GM23248 (cell line): ENCODE measurements at regions not wholly inside any gene's neighbourhood (a gene's known extent, or its start where the extent isn't known, plus 50 kb on each side); places are given as distances from the start of the nearest gene placed in this dataset.

Experiments used
- DNase-seq: peaks from one replicate; pipeline ENCODE4 v3.0.0-alpha.2; 2015
- H2AFZ ChIP-seq: fragments of 200-600 bp; sonication (generic); 2 replicates; pipeline ENCODE4 v1.6.1; 2016; ENCODE audit warnings: antibody characterized with exemption
- H3F3A ChIP-seq: fragments of 200-600 bp; sonication (generic); 2 replicates; pipeline ENCODE4 v1.6.1; 2016; ENCODE audit warnings: mild to moderate bottlenecking, antibody characterized with exemption, mixed run types; ENCODE audit not compliant: insufficient read depth
- H3K27ac ChIP-seq: fragments of 200-600 bp; sonication (generic); 2 replicates; pipeline ENCODE4 v1.5.1; 2016; ENCODE audit warnings: mild to moderate bottlenecking
- H3K27me3 ChIP-seq: fragments of 200-600 bp; sonication (generic); replicated peaks from 2 replicates; pipeline ENCODE4 v1.6.1; 2016; ENCODE audit warnings: mild to moderate bottlenecking; ENCODE audit not compliant: insufficient read depth
- H3K36me3 ChIP-seq: fragments of 200-600 bp; sonication (generic); 2 replicates; pipeline ENCODE4 v1.6.1; 2016; ENCODE audit warnings: low read depth, mild to moderate bottlenecking
- H3K4me1 ChIP-seq: fragments of 200-600 bp; sonication (generic); 2 replicates; pipeline ENCODE4 v1.6.1; 2016; ENCODE audit warnings: mild to moderate bottlenecking; ENCODE audit not compliant: insufficient read depth
- H3K4me2 ChIP-seq: fragments of 200-600 bp; sonication (generic); one replicate; pipeline ENCODE4 v1.6.1; 2016; ENCODE audit warnings: mild to moderate bottlenecking; ENCODE audit not compliant: unreplicated experiment
- H3K4me3 ChIP-seq: fragments of 200-600 bp; sonication (generic); 2 replicates; pipeline ENCODE4 v1.5.1; 2016; ENCODE audit warnings: mild to moderate bottlenecking
- H3K79me2 ChIP-seq: fragments of 200-600 bp; sonication (generic); 2 replicates; pipeline ENCODE4 v1.6.1; 2016; ENCODE audit warnings: mild to moderate bottlenecking; ENCODE audit not compliant: insufficient read depth
- H3K9ac ChIP-seq: fragments of 200-600 bp; sonication (generic); 2 replicates; pipeline ENCODE4 v1.6.1; 2016; ENCODE audit warnings: mild to moderate bottlenecking
- H3K9me2 ChIP-seq: fragments of 200-600 bp; sonication (generic); 2 replicates; pipeline ENCODE4 v1.6.1; 2016; ENCODE audit warnings: mixed run types, mild to moderate bottlenecking, moderate library complexity; ENCODE audit not compliant: insufficient read depth
- H3K9me3 ChIP-seq: fragments of 200-600 bp; sonication (generic); one replicate; pipeline ENCODE4 v1.6.1; 2017; ENCODE audit warnings: low read depth
- H4K20me1 ChIP-seq: fragments of 200-600 bp; sonication (generic); 2 replicates; pipeline ENCODE4 v1.6.0; 2016; ENCODE audit not compliant: insufficient read depth
- EZH2 ChIP-seq: fragments of 200-600 bp; sonication (generic); IDR thresholded peaks from 2 replicates; pipeline ENCODE4 v1.6.1; 2018; ENCODE audit warnings: antibody characterized with exemption, mild to moderate bottlenecking; ENCODE audit not compliant: insufficient read depth, poor library complexity, severe bottlenecking
- EZH2phosphoT487 ChIP-seq: fragments of 200-600 bp; sonication (generic); IDR thresholded peaks from 2 replicates; pipeline ENCODE4 v1.6.1; 2018; ENCODE audit warnings: antibody characterized with exemption, moderate library complexity, mild to moderate bottlenecking, low read depth; ENCODE audit not compliant: insufficient read depth
- WGBS, 2 experiments: methylation state at CpG; one replicate each; pipeline ENCODE4 v1.1.6; 2015 to 2017; ENCODE audit warnings: low lambda C conversion rate in 2 of 2, low coverage in 1 of 2; ENCODE audit errors: missing lambda C conversion rate in 2 of 2; 5-methylcytosine and 5-hydroxymethylcytosine counted together
- in situ Hi-C: fragments of 300-500 bp; cut with MboI; formaldehyde crosslinking; loops from 2 replicates; pipeline ENCODE4 v1.15.0; 2020

DNA sequence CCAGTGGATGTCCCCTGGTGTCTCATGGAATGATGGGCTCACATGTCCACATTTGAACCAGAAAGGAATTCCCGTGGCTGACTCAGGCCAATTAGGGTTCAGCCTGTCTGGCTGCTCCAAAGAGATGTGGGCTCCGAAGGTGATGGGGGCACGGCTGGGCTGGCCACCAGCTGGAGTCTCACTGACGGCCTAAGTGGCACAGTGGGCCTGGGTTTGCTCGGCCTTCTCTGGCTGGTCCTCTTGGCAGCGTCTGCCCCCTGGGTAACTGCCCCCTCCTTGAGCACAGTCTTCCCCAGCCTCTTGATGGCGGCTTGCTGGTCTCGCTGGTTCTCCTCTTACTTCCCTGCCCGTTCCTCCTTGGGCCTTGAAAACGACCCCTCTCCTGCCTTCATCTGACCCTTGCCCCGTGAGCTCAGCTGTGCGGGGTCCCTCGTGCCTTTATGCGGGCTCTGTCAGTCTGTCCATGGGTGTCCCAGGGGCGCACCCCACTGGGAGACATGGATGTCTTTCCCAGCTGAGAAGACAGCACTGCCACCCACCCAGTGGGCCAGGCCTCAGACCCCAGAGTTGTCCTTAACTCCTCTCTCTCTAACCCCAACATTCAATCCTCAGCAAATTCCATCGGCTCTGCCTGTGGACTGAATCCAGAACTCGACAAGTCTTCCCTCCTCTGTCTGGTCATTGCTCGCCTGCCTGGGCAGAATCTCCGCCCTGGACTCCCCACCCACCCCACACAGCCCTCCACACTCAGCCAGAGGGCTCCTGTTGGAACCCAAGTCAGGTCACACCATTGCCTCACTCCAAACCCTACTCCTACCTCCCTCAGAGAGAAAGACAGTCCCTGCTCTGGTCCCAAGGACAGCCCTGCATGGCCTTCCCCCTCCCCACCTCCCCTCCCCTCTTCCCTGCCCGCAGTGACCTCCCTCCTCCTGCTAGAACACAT lies 78.7 kb downstream of the CEBPB start:
- Histone ChIP-seq H3K9me3 (no peaks in the 10 kb centered on the region), H3K79me2 (no peaks in the 10 kb centered on the region), H3K9ac (no peak overlapping the region), H3K4me2 (no peak overlapping the region), H4K20me1 (no peaks in the 10 kb centered on the region), H2AFZ (no peak overlapping the region), H3K27ac (no peak overlapping the region), H3K9me2 (no peaks in the 10 kb centered on the region), H3K36me3 (no peaks in the 10 kb centered on the region), H3K4me1 (peaks cover 14% of the 10 kb centered on the region), H3F3A (no peaks in the 10 kb centered on the region), H3K4me3 (no peak overlapping the region), H3K27me3 (no peaks in the 10 kb centered on the region)
- in situ Hi-C loops = no loop called here
- WGBS, 2 experiments = 75 to 81% methylated on average over 17 to 20 of the region's 20 CpGs
- TF ChIP-seq EZH2 = no peak
- TF ChIP-seq EZH2phosphoT487 = no peak
- peak; percentile 28 for DNase-seq

GRCh38 chr20:50270034-50270395 lies 79.4 kb downstream of the CEBPB start:
- Histone ChIP-seq H2AFZ (no peak overlapping the region), H3K36me3 (no peaks in the 10 kb centered on the region), H4K20me1 (no peaks in the 10 kb centered on the region), H3K27ac (no peak overlapping the region), H3F3A (no peaks in the 10 kb centered on the region), H3K9ac (no peak overlapping the region), H3K4me2 (no peak overlapping the region), H3K9me3 (no peaks in the 10 kb centered on the region), H3K4me3 (no peak overlapping the region), H3K9me2 (no peaks in the 10 kb centered on the region), H3K79me2 (no peaks in the 10 kb centered on the region), H3K27me3 (no peaks in the 10 kb centered on the region), H3K4me1 (peaks cover 14% of the 10 kb centered on the region)
- TF ChIP-seq EZH2phosphoT487 (no peak), EZH2 (no peak)
- WGBS, 2 experiments = 96 to 98% methylated on average over 8 of the region's 8 CpGs
- DNase-seq = no peak
- in situ Hi-C loops = no loop called here

DNA sequence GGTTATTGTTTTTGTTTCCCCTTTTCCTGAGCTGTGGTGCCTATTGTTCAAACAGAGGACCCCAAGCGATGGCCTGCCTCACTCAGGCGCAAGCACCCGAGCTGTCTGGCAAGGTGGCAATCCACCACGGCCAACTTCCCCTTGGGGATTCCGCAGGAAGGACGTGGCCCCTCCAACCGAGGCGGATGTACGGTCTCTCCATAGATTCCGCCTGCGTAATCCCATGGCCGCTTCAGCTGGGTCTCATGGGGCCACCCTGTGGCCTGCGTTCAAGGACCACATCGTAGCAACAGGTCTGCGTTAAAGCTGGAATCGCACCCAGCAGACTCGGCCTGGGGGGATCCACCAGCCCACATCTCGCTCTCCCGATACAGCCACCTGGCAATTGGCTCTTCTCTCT lies 79.9 kb downstream of the CEBPB start:
- Histone ChIP-seq H3K27me3 (no peaks in the 10 kb centered on the region), H3K4me3 (no peak overlapping the region), H3K36me3 (no peaks in the 10 kb centered on the region), H3F3A (no peaks in the 10 kb centered on the region), H2AFZ (no peak overlapping the region), H3K9me3 (no peaks in the 10 kb centered on the region), H3K9ac (no peak overlapping the region), H3K27ac (no peak overlapping the region), H3K79me2 (no peaks in the 10 kb centered on the region), H3K9me2 (no peaks in the 10 kb centered on the region), H3K4me1 (peaks cover 14% of the 10 kb centered on the region), H4K20me1 (no peaks in the 10 kb centered on the region), H3K4me2 (no peak overlapping the region)
- DNase-seq = no peak
- whole genome bisulfite sequencing, 2 experiments = 94 to 97% methylated on average over 18 to 19 of the region's 19 CpGs
- TF ChIP-seq EZH2 = no peak
- no peak for TF ChIP-seq EZH2phosphoT487
- in situ Hi-C loops = no loop called here

- no peaks in the 10 kb centered on the region for H4K20me1 ChIP-seq
- H3K4me1 ChIP-seq = peaks cover 14% of the 10 kb centered on the region
- no peak overlapping the region for H3K9ac ChIP-seq
- 92 to 93% methylated on average over 7 of the region's 7 CpGs for WGBS, 2 experiments
- H3K27ac ChIP-seq = no peak overlapping the region
- H3K79me2 ChIP-seq = no peaks in the 10 kb centered on the region
- no peaks in the 10 kb centered on the region for H3F3A ChIP-seq
- H2AFZ ChIP-seq = no peak overlapping the region
- no peaks in the 10 kb centered on the region for H3K9me2 ChIP-seq
- H3K4me2 ChIP-seq = no peak overlapping the region
- no peaks in the 10 kb centered on the region for H3K27me3 ChIP-seq
- no peak for DNase-seq
- no peaks in the 10 kb centered on the region for H3K36me3 ChIP-seq
- no peak overlapping the region for H3K4me3 ChIP-seq
- no peaks in the 10 kb centered on the region for H3K9me3 ChIP-seq
- TF ChIP-seq EZH2 (no peak), EZH2phosphoT487 (no peak)
- in situ Hi-C loops = no loop called here
Measured at GRCh38 chr20:50271176-50271575, 80.5 kb downstream of the CEBPB start.
